Activated CD8-positive, alpha-beta memory T cell treated with anti-CD3 and anti-CD28 coated beads, Interleukin-2, amount 10 ng/mL, durations not matched to agents 7 days and 5 days (primary cell): ENCODE measurements at regions not wholly inside any gene's neighbourhood (a gene's known extent, or its start where the extent isn't known, plus 50 kb on each side); places are given as distances from the start of the nearest gene placed in this dataset.

Experiments used
- ATAC-seq: fragments of 150-1000 bp; cut with Tn5 transposase; one replicate; pipeline ENCODE4 v1.10.0; 2021; ENCODE audit warnings: moderate library complexity
- CTCF ChIA-PET: fragments of 350-600 bp; sonication (Branson Sonifier 250); formaldehyde crosslinking; loops from one replicate; lab custom pipeline; 2021; ENCODE audit warnings: antibody characterized with exemption; lab: Charles Lee
- DNase-seq: peaks from one replicate; pipeline ENCODE4 v3.0.0-alpha.2; 2020
- H3K27ac Mint-ChIP-seq: one replicate; pipeline ENCODE4 v1.8.0; 2021; ENCODE audit warnings: mild to moderate bottlenecking, mixed read lengths
- H3K27me3 Mint-ChIP-seq: one replicate; pipeline ENCODE4 v1.8.0; 2021; ENCODE audit warnings: mixed read lengths
- H3K36me3 Mint-ChIP-seq: one replicate; pipeline ENCODE4 v1.8.0; 2021; ENCODE audit warnings: mild to moderate bottlenecking, mixed read lengths
- H3K4me1 Mint-ChIP-seq: one replicate; pipeline ENCODE4 v1.8.0; 2021; ENCODE audit warnings: mixed read lengths
- H3K4me3 Mint-ChIP-seq: one replicate; pipeline ENCODE4 v1.8.0; 2021; ENCODE audit warnings: mild to moderate bottlenecking, moderate library complexity, mixed read lengths
- H3K9me3 Mint-ChIP-seq: one replicate; pipeline ENCODE4 v1.8.0; 2022; ENCODE audit warnings: low read depth, mixed read lengths

- Mint-ChIP-seq H3K4me1 (no peaks in the 10 kb centered on the region), H3K9me3 (no peaks in the 10 kb centered on the region), H3K4me3 (no peak overlapping the region), H3K27ac (no peak overlapping the region), H3K36me3 (no peaks in the 10 kb centered on the region), H3K27me3 (no peaks in the 10 kb centered on the region)
- ATAC-seq, result no peak
- no peak for DNase-seq
- CTCF ChIA-PET, result no interaction called here
Observed at GRCh38 chr5:92467695-92468094, 1084.6 kb upstream of the ARRDC3 start.

- Mint-ChIP-seq H3K36me3 (no peaks in the 10 kb centered on the region), H3K27ac (no peak overlapping the region), H3K27me3 (no peaks in the 10 kb centered on the region), H3K4me1 (no peaks in the 10 kb centered on the region), H3K4me3 (no peak overlapping the region), H3K9me3 (no peaks in the 10 kb centered on the region)
- CTCF ChIA-PET, result no interaction called here
- DNase-seq (no peak), ATAC-seq (no peak)
Observed at GRCh38 chr5:92460505-92460904, 1077.4 kb upstream of the ARRDC3 start.

- Mint-ChIP-seq H3K27ac (no peak overlapping the region), H3K36me3 (no peaks in the 10 kb centered on the region), H3K4me3 (no peak overlapping the region), H3K9me3 (no peaks in the 10 kb centered on the region), H3K4me1 (no peaks in the 10 kb centered on the region), H3K27me3 (no peaks in the 10 kb centered on the region)
- DNase-seq (no peak), ATAC-seq (no peak)
- CTCF ChIA-PET, result no interaction called here
Observed at GRCh38 chr5:92459654-92460053, 1076.5 kb upstream of the ARRDC3 start.

GRCh38 chr5:92455011-92455410 is 1071.9 kb upstream of the ARRDC3 start:
- DNase-seq (no peak), ATAC-seq (no peak)
- no peak overlapping the region for H3K4me3 Mint-ChIP-seq
- no peaks in the 10 kb centered on the region for H3K27me3 Mint-ChIP-seq
- no peak overlapping the region for H3K27ac Mint-ChIP-seq
- no peaks in the 10 kb centered on the region for H3K9me3 Mint-ChIP-seq
- CTCF ChIA-PET, result no interaction called here
- no peaks in the 10 kb centered on the region for H3K36me3 Mint-ChIP-seq
- H3K4me1 Mint-ChIP-seq, result no peaks in the 10 kb centered on the region

GRCh38 chr5:92444888-92445287 is 1061.8 kb upstream of the ARRDC3 start:
- H3K9me3 Mint-ChIP-seq, result peaks cover 2% of the 10 kb centered on the region
- ATAC-seq (no peak), DNase-seq (no peak)
- no peaks in the 10 kb centered on the region for H3K27me3 Mint-ChIP-seq
- no peaks in the 10 kb centered on the region for H3K36me3 Mint-ChIP-seq
- CTCF ChIA-PET, result no interaction called here
- no peak overlapping the region for H3K27ac Mint-ChIP-seq
- H3K4me3 Mint-ChIP-seq, result no peak overlapping the region
- H3K4me1 Mint-ChIP-seq, result no peaks in the 10 kb centered on the region

- Mint-ChIP-seq H3K36me3 (no peaks in the 10 kb centered on the region), H3K4me3 (no peak overlapping the region), H3K4me1 (no peaks in the 10 kb centered on the region), H3K27ac (no peak overlapping the region), H3K9me3 (peaks cover 10% of the 10 kb centered on the region), H3K27me3 (no peaks in the 10 kb centered on the region)
- ATAC-seq (no peak), DNase-seq (no peak)
- CTCF ChIA-PET, result no interaction called here
Observed at GRCh38 chr5:92435781-92436180, 1052.7 kb upstream of the ARRDC3 start.

GRCh38 chr5:92429646-92430045 is 1046.5 kb upstream of the ARRDC3 start:
- no peak for DNase-seq
- no peak for ATAC-seq
- CTCF ChIA-PET, result no interaction called here
- no peaks in the 10 kb centered on the region for H3K27me3 Mint-ChIP-seq
- peaks cover 2% of the 10 kb centered on the region for H3K9me3 Mint-ChIP-seq
- H3K4me3 Mint-ChIP-seq, result no peak overlapping the region
- no peaks in the 10 kb centered on the region for H3K4me1 Mint-ChIP-seq
- H3K36me3 Mint-ChIP-seq, result no peaks in the 10 kb centered on the region
- no peak overlapping the region for H3K27ac Mint-ChIP-seq

GRCh38 chr5:92428415-92428814 is 1045.3 kb upstream of the ARRDC3 start:
- Mint-ChIP-seq H3K27me3 (no peaks in the 10 kb centered on the region), H3K4me1 (no peaks in the 10 kb centered on the region), H3K9me3 (peaks cover 4% of the 10 kb centered on the region), H3K4me3 (no peak overlapping the region), H3K27ac (no peak overlapping the region), H3K36me3 (no peaks in the 10 kb centered on the region)
- CTCF ChIA-PET, result no interaction called here
- ATAC-seq, result no peak
- no peak for DNase-seq

- H3K36me3 Mint-ChIP-seq, result no peaks in the 10 kb centered on the region
- CTCF ChIA-PET, result no interaction called here
- no peak overlapping the region for H3K27ac Mint-ChIP-seq
- ATAC-seq (no peak), DNase-seq (no peak)
- peaks cover 13% of the 10 kb centered on the region for H3K9me3 Mint-ChIP-seq
- no peaks in the 10 kb centered on the region for H3K4me1 Mint-ChIP-seq
- no peaks in the 10 kb centered on the region for H3K27me3 Mint-ChIP-seq
- H3K4me3 Mint-ChIP-seq, result no peak overlapping the region
Observed at GRCh38 chr5:92424785-92425426, 1041.8 kb upstream of the ARRDC3 start.

- Mint-ChIP-seq H3K27ac (no peak overlapping the region), H3K36me3 (no peaks in the 10 kb centered on the region), H3K4me1 (no peaks in the 10 kb centered on the region)
Observed at GRCh38 chr5:92421942-92422341, 1038.8 kb upstream of the ARRDC3 start.

GRCh38 chr5:92421196-92421595 is 1038.1 kb upstream of the ARRDC3 start:
- no peak for ATAC-seq
- no peak for DNase-seq
- Mint-ChIP-seq H3K27ac (no peak overlapping the region), H3K9me3 (peaks cover 12% of the 10 kb centered on the region), H3K4me3 (no peak overlapping the region), H3K36me3 (no peaks in the 10 kb centered on the region), H3K27me3 (no peaks in the 10 kb centered on the region), H3K4me1 (no peaks in the 10 kb centered on the region)
- CTCF ChIA-PET, result no interaction called here

More at GRCh38 chr5:92421942-92422341, 1038.8 kb upstream of the ARRDC3 start:
- ATAC-seq (no peak), DNase-seq (no peak)
- H3K4me3 Mint-ChIP-seq, result no peak overlapping the region
- peaks cover 13% of the 10 kb centered on the region for H3K9me3 Mint-ChIP-seq
- H3K27me3 Mint-ChIP-seq, result no peaks in the 10 kb centered on the region
- CTCF ChIA-PET, result no interaction called here

GRCh38 chr5:92419261-92419660 is 1036.1 kb upstream of the ARRDC3 start:
- H3K36me3 Mint-ChIP-seq, result no peaks in the 10 kb centered on the region
- CTCF ChIA-PET, result no interaction called here
- H3K27me3 Mint-ChIP-seq, result no peaks in the 10 kb centered on the region
- H3K27ac Mint-ChIP-seq, result no peak overlapping the region
- H3K9me3 Mint-ChIP-seq, result peaks cover 12% of the 10 kb centered on the region
- DNase-seq, result no peak
- H3K4me1 Mint-ChIP-seq, result no peaks in the 10 kb centered on the region
- no peak for ATAC-seq
- no peak overlapping the region for H3K4me3 Mint-ChIP-seq

- CTCF ChIA-PET, result no interaction called here
- no peak for ATAC-seq
- H3K4me3 Mint-ChIP-seq, result no peak overlapping the region
Observed at GRCh38 chr5:92418341-92418740, 1035.2 kb upstream of the ARRDC3 start.

GRCh38 chr5:92409134-92409533 is 1026.0 kb upstream of the ARRDC3 start:
- ATAC-seq (no peak), DNase-seq (no peak)
- H3K27me3 Mint-ChIP-seq, result no peaks in the 10 kb centered on the region
- H3K27ac Mint-ChIP-seq, result no peak overlapping the region
- H3K4me3 Mint-ChIP-seq, result no peak overlapping the region
- no peaks in the 10 kb centered on the region for H3K36me3 Mint-ChIP-seq
- no peaks in the 10 kb centered on the region for H3K4me1 Mint-ChIP-seq
- H3K9me3 Mint-ChIP-seq, result peaks cover 3% of the 10 kb centered on the region
- CTCF ChIA-PET, result no interaction called here

More at GRCh38 chr5:92418341-92418740, 1035.2 kb upstream of the ARRDC3 start:
- DNase-seq, result no peak
- no peaks in the 10 kb centered on the region for H3K27me3 Mint-ChIP-seq
- H3K27ac Mint-ChIP-seq, result no peak overlapping the region
- no peaks in the 10 kb centered on the region for H3K4me1 Mint-ChIP-seq
- peaks cover 10% of the 10 kb centered on the region for H3K9me3 Mint-ChIP-seq
- H3K36me3 Mint-ChIP-seq, result no peaks in the 10 kb centered on the region
